T47D (cell line): ENCODE measurements at regions not wholly inside any gene's neighbourhood (a gene's known extent, or its start where the extent isn't known, plus 50 kb on each side); places are given as distances from the start of the nearest gene placed in this dataset.

Experiments used
- DNase-seq, 2 experiments: peaks; one replicate each; pipeline versions ENCODE4 v3.0.0 to v3.0.0-alpha.2; 2011 to 2012; ENCODE audit warnings: low read depth in 1 of 2, low spot score in 1 of 2
- JUND ChIP-seq: IDR thresholded peaks from 2 replicates; pipeline ENCODE4 v1.6.1; 2012; ENCODE audit warnings: low read depth
- in situ Hi-C: cut with HindIII; loops from 2 replicates; pipeline ENCODE4 v1.10.0; 2016; ENCODE audit warnings: low sequenced_read_pairs, low pct_unique_long_range_greater_than_20kb

- TF ChIP-seq JUND: no peak
- in situ Hi-C loops: no loop called here
- no peak for DNase-seq
Measured at GRCh38 chr3:46107682-46108081, 80.4 kb upstream of the XCR1 start.

- TF ChIP-seq JUND: no peak
Measured at GRCh38 chr3:46105306-46105919, 78.1 kb upstream of the XCR1 start.

GRCh38 chr3:46104706-46105105 is 77.4 kb upstream of the XCR1 start:
- in situ Hi-C loops: no loop called here
- TF ChIP-seq JUND: no peak
- DNase-seq: peak in 1 of 2 experiments; percentile 50

More at GRCh38 chr3:46105306-46105919, 78.1 kb upstream of the XCR1 start:
- no peak for DNase-seq
- in situ Hi-C loops: no loop called here

- DNase-seq: no peak
- in situ Hi-C loops: no loop called here
- TF ChIP-seq JUND: no peak
Measured at GRCh38 chr3:46102780-46103130, 75.5 kb upstream of the XCR1 start.

DNA sequence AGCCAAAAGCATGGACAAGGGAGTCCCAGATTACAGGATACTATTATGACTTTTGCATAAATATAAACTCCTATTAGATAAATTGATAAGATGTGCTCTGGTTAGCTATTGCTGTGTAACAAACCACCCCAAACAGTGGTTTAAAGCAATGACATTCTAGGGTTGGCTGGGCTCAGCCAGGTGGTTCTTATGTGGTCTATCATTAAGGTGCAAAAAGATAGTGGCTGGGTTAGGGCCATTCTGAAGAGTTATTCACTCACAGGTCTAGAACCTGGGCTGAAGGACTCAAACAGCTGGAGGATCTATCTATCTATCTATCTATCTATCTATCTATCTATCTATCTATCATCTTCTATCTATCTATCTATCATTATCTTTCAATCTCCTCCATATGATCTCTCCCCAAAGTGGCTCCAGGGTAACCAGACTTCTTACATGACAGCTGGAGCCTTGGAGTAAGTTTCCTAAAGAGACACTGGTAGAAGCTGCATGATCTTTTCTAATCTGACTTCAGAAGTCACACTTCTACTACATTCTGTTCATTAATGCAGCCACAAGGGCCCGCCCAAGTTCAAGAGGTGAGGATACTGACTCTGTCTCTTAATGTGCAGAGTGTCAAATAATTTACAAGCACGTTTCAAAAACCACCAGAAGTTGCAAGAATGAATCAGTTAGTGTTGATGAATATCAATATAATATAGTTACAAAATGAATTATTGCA is 74.9 kb upstream of the XCR1 start:
- no peak for TF ChIP-seq JUND
- no peak for DNase-seq
- in situ Hi-C loops: no loop called here

GRCh38 chr3:46100812-46101211 is 73.5 kb upstream of the XCR1 start:
- no peak for TF ChIP-seq JUND
- in situ Hi-C loops: no loop called here
- DNase-seq: no peak

DNA sequence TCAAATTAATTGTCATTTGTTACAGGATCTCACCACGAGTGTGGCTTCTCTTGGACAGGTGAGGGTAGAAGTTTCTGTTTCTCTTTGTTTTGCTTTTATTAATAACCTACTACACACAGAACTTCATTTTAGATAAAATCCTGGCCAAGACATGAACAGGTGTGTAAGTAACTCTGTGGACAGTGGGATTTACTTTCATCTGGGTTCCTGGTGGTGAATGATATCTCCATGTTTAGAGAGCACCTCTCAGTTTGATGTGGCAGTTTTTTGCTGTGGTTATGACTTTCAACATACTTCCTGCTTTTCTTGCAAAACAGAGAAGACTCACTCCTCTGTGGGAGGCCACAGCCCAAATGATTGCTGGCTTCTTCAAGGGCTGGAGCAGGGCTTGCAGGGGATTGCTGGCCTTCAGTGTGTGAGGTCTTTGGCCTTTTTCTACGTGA is 71.1 kb upstream of the XCR1 start:
- in situ Hi-C loops: no loop called here
- no peak for DNase-seq
- no peak for TF ChIP-seq JUND

- DNase-seq: no peak
- TF ChIP-seq JUND: no peak
- in situ Hi-C loops: no loop called here
Measured at GRCh38 chr3:46097691-46098241, 70.5 kb upstream of the XCR1 start.

GRCh38 chr3:46096781-46097180 is 69.5 kb upstream of the XCR1 start:
- no peak for TF ChIP-seq JUND
- in situ Hi-C loops: no loop called here
- no peak for DNase-seq

GRCh38 chr3:46096336-46096735 is 69.1 kb upstream of the XCR1 start:
- in situ Hi-C loops: no loop called here
- TF ChIP-seq JUND: no peak
- DNase-seq: no peak

- DNase-seq: no peak
- no peak for TF ChIP-seq JUND
- in situ Hi-C loops: no loop called here
Measured at GRCh38 chr3:46095307-46095706, 68.0 kb upstream of the XCR1 start.

GRCh38 chr3:46094506-46094905 is 67.2 kb upstream of the XCR1 start:
- in situ Hi-C loops: no loop called here
- TF ChIP-seq JUND: no peak
- DNase-seq: no peak

DNA sequence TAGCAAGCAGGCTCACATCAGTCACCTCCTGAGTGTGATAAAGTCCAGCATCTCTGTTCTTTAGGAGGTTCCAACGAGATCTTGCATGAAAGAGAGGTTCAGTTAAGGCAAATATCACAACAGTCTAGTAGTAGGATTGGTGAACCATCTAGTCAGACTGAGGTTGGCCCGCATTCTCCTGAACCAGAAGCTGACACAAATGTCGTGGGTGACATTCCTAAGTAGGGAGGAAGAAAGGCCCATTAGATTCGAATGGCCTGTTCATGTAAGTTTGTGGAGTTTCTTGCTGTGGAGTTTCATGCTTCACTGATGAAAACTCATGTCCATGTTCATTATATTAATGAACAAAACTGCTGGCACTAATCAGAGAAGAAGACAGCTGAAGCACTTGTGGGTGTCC is 66.7 kb upstream of the XCR1 start:
- DNase-seq: no peak
- in situ Hi-C loops: no loop called here
- no peak for TF ChIP-seq JUND
